DOHH2 (cell line): ENCODE measurements at regions not wholly inside any gene's neighbourhood (a gene's known extent, or its start where the extent isn't known, plus 50 kb on each side); places are given as distances from the start of the nearest gene placed in this dataset.

ENCODE experiments used
- CTCF ChIP-seq: fragments of 200-600 bp; sonication (generic); IDR thresholded peaks from one replicate; pipeline ENCODE4 v1.5.1; 2014; ENCODE audit warnings: antibody characterized with exemption, mild to moderate bottlenecking, low read depth, low read length; ENCODE audit not compliant: poor library complexity, severe bottlenecking
- EZH2phosphoT487 ChIP-seq: fragments of 200-600 bp; sonication (generic); IDR thresholded peaks from 2 replicates; pipeline ENCODE4 v1.6.1; 2017; ENCODE audit warnings: borderline replicate concordance, mild to moderate bottlenecking, antibody characterized with exemption, low read length, moderate library complexity, mixed read lengths

- TF ChIP-seq CTCF, result no peak
- TF ChIP-seq EZH2phosphoT487, result no peak
These were observed 94.4 kb downstream of the SCN11A start for GRCh38 chr3:38957296-38957695.
